Activated naive CD4-positive, alpha-beta T cell treated with anti-CD3 and anti-CD28 coated beads, Interleukin-2, amount 50 U/mL, for 72 hours (primary cell): ENCODE measurements at regions not wholly inside any gene's neighbourhood (a gene's known extent, or its start where the extent isn't known, plus 50 kb on each side); places are given as distances from the start of the nearest gene placed in this dataset.
"Not testable (repeated sequence)": the region's sequence is repeated elsewhere in the genome, so short reads cannot be mapped to it uniquely, and the experiment has no call there.

Experiments used
- ATAC-seq, 2 donors: fragments of 150-1000 bp; cut with Tn5 transposase; 2 replicates each; pipeline ENCODE4 v1.10.0; 2021; ENCODE audit warnings: mild to moderate bottlenecking in 2 of 2, moderate library complexity in 2 of 2
- DNase-seq, 2 donors: peaks; one replicate each; pipeline ENCODE4 v3.0.0; 2021 to 2022; ENCODE audit warnings: low spot score in 2 of 2
- H3K27ac Mint-ChIP-seq, 2 donors: one replicate each; pipeline ENCODE4 v1.8.0; 2022; ENCODE audit warnings: mild to moderate bottlenecking in 2 of 2, mixed read lengths in 2 of 2
- H3K36me3 Mint-ChIP-seq, 2 donors: one replicate each; pipeline ENCODE4 v1.8.0; 2022; ENCODE audit warnings: mixed read lengths in 2 of 2
- H3K9me3 Mint-ChIP-seq, 2 donors: one replicate each; pipeline ENCODE4 v1.8.0; 2022; ENCODE audit warnings: mixed read lengths in 2 of 2

DNA sequence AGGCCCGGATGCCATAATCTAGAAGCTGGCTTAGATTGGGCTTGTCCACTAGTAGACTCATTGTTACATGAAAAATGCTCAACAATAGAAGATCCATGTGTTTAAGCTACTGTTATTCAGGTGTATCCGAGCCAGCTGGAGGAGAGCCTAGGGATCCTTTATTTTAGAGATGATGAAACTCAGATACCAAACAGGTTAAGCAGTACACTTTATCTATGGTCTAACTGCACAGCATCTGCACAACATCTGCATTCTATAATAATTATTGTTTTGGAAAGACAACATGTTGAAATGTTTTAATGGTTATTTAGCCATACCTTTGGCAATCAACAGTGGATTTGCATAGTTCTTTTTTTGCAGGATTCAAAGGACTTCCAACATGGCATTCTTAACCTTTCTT, 134.1 kb downstream of the RFPL4B start:
- peaks cover 7 to 8% of the 10 kb centered on the region in 2 donors for H3K9me3 Mint-ChIP-seq
- no peak overlapping the region for H3K27ac Mint-ChIP-seq
- ATAC-seq, result no peak
- H3K36me3 Mint-ChIP-seq, result no peaks in the 10 kb centered on the region
- no peak for DNase-seq

DNA sequence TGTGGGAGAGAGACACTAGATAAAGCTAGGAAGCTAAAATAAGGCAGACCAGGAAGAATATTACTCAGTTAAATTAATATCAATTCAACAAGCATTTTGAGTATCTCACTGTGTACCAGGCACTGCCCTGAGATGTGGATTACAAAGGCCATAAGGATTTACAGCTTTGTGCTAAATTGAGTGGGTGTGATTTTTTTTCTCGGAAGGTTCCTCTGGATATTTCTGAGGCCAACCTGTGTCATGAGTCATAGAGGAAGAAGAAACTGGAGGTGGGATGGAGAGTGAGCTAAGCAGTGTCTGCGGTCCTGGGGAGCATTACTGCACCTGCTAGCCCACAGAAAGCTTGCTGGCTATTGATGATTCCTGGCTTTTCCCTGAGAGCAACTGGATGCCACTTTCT, 135.2 kb downstream of the RFPL4B start:
- Mint-ChIP-seq H3K9me3 (peaks cover 7 to 8% of the 10 kb centered on the region in 2 donors), H3K27ac (no peak overlapping the region), H3K36me3 (no peaks in the 10 kb centered on the region)
- ATAC-seq (no peak), DNase-seq (no peak)

DNA sequence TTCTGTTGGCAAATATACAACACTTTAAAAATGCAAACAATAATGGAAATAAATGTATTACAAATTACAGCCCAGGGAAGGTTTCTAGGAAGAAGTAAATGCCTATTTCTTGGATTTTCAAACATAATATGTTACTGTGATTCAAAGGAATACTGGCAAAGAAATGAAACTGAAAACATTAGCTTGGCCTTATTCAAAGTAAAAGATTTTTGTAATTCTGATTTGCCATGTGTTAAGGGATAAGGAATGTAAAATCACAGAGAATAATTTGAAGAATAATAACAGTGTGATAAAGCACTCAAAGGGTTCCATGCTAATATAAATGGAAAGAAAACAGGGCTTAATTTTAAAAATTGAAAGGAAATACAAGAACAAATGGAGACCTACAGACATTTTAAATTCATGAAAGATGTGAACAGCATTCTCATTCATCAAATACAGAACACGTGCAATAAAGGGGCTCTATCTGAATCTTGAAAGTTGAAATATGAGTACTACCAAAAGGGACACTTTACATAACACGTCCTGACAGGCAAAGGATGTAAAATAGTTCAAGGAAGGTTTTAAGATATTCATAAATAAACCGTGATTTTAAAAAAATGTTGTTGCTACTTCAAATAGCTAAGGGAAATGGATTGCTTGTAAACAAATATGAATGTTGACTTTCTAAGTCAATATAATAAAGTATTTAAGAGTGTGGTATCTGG, 138.1 kb downstream of the RFPL4B start:
- Mint-ChIP-seq H3K27ac (no peak overlapping the region), H3K9me3 (peaks cover 7 to 8% of the 10 kb centered on the region in 2 donors), H3K36me3 (no peaks in the 10 kb centered on the region)
- ATAC-seq (no peak), DNase-seq (no peak)

DNA sequence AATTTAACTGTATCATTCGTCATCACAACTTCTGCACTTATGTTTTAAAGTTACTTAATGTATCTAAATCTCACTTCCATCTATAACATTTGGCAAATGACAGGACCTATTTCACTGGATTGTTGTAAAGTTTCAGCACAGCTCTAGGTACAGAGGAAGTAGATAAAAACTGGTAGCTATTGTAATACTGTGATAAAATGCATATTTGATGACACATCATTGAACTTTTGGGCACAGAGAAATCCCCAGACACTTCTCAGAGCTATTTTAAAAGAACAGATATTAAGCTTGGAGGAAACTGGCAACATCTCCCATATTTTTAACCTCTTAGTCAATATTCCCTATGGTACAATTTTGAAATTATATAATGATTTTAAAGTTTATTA, 138.7 kb downstream of the RFPL4B start:
- Mint-ChIP-seq H3K36me3 (no peaks in the 10 kb centered on the region), H3K27ac (no peak overlapping the region), H3K9me3 (peaks cover 3 to 5% of the 10 kb centered on the region in 2 donors)
- ATAC-seq (no peak), DNase-seq (no peak)

DNA sequence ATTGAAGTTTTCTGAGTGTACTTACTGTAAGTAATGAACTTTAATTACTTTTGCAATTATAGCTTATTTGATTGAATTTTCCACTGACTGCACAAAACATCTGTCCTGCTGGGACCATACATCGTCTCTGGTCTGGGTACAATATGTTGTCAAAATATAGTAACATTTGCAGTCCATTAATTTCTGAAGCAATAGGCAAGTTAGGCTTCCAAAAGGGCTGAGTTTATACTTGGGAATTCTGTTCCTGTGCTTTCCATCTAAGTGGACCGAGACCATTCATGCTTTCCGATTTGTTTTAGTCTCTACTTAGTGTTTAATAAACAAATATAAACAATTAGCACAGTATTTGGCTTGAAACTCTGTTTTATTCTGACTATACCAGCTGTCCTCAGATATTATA, 139.3 kb downstream of the RFPL4B start:
- H3K27ac Mint-ChIP-seq, result no peak overlapping the region
- ATAC-seq (no peak), DNase-seq (no peak)
- H3K36me3 Mint-ChIP-seq, result no peaks in the 10 kb centered on the region
- peaks cover 3 to 5% of the 10 kb centered on the region in 2 donors for H3K9me3 Mint-ChIP-seq

DNA sequence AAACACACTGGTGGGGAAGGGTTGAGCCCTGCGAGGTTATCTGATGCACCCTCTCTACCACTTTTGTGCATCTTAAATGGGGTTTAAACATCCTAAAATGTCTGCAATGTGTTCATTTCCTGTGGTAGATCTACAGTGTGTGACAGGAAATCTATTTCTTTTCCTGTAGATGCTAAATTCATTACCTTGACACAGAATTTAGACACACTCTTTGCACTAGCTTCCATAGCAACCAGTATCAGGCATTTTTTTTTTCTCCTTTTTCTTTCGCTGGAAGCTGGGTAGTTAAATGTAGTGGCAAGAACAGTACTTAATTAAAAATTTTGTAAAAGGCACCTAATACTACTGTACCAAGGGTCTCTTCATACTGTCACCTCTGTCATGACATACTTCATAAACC, 141.1 kb downstream of the RFPL4B start:
- no peaks in the 10 kb centered on the region for H3K36me3 Mint-ChIP-seq
- no peak for ATAC-seq
- H3K9me3 Mint-ChIP-seq, result peaks cover 0 to 5% of the 10 kb centered on the region in 2 donors
- no peak overlapping the region for H3K27ac Mint-ChIP-seq
- no peak for DNase-seq

DNA sequence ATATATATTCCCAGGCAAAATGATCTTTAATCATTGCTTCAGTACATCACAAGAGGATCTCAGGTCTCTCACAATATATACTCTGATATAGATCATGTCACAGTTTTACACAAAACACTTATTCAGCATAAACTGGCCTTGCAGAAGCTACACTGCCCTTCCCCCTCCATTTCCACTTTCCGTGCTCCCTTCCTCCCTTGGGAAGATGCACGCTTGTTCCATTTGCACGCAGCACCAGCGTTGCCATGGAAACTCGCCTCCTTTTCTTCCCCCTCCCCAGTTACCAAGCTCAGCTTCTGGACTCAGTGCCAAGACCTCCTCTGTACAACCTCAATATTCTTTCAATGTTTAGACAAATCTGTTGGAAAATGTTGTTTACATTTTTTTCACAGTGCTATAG, 154.6 kb downstream of the RFPL4B start:
- H3K27ac Mint-ChIP-seq, result no peak overlapping the region
- H3K9me3 Mint-ChIP-seq, result no peaks in the 10 kb centered on the region
- no peak for ATAC-seq
- DNase-seq, result no peak
- no peaks in the 10 kb centered on the region for H3K36me3 Mint-ChIP-seq

DNA sequence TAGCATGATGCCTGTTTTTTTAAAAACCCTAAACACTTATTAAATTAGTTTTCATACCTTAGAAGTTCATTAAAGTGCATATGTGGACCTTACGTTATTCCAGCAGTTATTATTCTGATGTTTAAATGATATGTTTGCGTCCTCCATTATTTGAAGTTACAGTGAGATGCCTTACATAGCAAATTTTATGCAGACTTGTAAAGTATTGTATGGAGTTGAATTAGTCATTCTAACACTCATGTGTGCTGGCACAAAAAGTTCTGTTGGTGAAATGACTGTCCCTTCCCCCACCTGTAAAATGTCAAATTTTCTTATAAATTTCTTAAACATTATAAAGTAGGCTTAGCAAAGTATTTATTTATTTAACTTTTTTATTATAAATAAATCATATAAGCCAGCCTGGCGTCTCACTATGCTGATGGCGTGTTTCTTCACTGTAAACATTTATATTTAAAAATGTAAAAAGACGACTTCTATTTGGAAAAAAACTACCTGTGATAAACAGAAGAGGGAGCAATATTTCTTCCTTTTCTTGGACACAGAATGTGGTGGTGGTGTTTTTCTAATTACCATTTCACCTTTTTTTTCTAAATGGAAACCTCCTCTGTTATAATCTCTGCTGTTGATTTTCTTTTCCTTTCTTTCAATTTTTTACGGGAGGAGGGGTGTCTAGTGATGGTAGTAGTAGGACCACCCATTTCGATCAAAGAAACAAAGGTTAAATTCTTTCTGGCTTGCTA, 155.4 kb downstream of the RFPL4B start:
- H3K36me3 Mint-ChIP-seq, result no peaks in the 10 kb centered on the region
- DNase-seq (no peak), ATAC-seq (no peak)
- no peaks in the 10 kb centered on the region for H3K9me3 Mint-ChIP-seq
- H3K27ac Mint-ChIP-seq, result no peak overlapping the region

DNA sequence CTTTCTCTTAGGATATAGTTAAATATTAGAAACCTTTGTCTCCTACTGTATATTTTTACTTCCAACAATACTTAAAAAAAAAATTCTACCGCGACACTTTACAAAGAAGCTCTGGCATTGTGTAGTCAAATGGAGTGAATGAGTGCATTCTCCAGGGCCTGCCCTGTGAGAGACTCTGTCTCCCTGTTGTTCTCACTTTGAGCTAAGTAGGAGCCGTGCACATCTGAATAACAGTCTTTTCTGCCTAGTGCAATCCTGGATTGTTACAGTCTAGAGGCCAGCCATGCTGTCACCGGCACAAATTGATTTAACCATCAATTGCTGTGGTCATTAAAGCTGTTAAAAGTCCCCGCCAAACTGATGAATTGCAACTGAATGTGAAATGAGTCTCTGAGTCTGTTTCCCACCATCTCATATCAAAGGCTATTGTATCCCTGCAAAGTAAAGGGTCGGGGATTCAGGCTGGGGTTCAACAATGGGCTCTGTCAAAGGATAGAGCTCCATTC, 156.0 kb downstream of the RFPL4B start:
- no peak overlapping the region for H3K27ac Mint-ChIP-seq
- H3K9me3 Mint-ChIP-seq, result no peaks in the 10 kb centered on the region
- H3K36me3 Mint-ChIP-seq, result no peaks in the 10 kb centered on the region
- ATAC-seq, result no peak
- DNase-seq, result no peak

DNA sequence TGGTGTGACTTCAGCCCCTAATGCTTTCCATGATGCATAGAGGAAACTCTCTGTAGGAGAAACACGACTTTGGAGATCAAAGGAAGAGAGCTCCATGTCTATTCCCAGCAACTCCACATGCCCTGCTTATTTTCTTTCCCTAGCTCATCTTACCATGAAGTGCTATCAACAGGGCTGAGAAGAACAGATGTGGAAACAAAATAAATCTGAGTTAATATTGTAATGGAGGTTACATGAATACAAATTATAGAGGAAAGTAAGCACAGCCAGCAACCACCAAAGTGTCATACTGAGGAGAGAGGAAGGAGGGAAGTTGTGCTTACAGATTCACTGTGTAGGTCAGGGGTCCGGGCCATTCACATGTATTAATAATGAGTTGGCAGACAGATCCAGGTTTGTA, 157.5 kb downstream of the RFPL4B start:
- DNase-seq (no peak), ATAC-seq (no peak)
- Mint-ChIP-seq H3K27ac (no peak overlapping the region), H3K36me3 (no peaks in the 10 kb centered on the region), H3K9me3 (no peaks in the 10 kb centered on the region)

DNA sequence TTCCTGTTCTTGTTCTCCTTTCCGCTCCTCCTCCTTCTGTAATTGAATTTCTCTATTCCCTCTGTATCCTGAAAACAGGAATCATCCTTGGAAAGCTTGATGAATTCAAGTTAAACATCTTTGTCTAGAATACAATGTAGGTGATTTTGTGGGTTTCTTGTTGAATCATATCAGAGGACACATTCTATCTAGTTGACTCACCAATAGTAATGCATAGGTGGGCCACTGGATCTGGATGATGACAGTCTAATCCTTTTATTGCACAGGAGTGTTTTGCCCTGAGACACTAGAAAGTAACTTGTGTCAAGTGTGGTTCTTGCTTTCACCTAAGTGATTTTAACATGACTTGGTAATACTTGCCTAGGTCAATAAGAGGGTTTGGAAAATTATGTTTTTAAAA, 164.3 kb downstream of the RFPL4B start:
- no peak for DNase-seq
- ATAC-seq, result no peak
- H3K9me3 Mint-ChIP-seq, result peaks cover 0 to 9% of the 10 kb centered on the region in 2 donors
- H3K27ac Mint-ChIP-seq, result no peak overlapping the region
- no peaks in the 10 kb centered on the region for H3K36me3 Mint-ChIP-seq

DNA sequence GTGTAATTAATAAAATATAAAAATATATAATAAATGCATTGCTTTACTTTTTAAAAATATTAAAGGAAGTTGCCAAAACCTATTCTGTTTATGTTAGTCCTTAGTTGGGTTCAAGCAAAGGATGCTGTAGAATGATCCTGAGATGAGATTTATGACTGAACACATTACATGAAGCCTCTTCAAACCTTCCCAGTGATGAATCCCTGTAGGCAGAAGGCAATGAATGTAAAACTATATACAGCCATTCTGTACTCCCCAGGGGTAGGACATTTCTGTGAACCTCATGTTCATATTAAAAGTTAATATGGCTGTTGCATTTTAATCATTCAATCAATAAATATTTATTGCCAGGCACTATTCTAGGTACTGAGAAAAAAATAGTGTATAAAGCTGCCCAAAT, 166.0 kb downstream of the RFPL4B start:
- DNase-seq, result no peak
- Mint-ChIP-seq H3K27ac (no peak overlapping the region), H3K9me3 (peaks cover 0 to 9% of the 10 kb centered on the region in 2 donors), H3K36me3 (no peaks in the 10 kb centered on the region)
- no peak for ATAC-seq

DNA sequence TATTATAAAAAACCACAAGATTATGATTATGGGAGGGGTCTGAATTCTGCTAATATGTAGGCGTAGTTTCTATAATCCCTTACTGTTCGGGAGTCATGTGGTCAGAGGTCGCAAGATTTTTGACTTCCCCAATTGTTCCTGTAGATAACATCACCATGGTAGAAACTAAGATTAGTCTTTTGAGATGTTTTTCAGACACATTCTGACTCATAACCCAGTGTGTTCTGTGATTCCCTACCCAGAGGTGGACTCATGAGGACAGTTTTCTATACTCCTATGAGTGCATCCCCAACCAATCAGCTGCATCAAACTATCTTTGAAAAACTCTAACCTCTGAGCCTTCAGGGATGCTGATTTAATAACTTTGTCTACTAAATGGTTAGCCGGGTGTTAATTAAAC, 175.5 kb downstream of the RFPL4B start:
- Mint-ChIP-seq H3K9me3 (no peaks in the 10 kb centered on the region), H3K27ac (no peak overlapping the region), H3K36me3 (no peaks in the 10 kb centered on the region)
- DNase-seq (no peak), ATAC-seq (no peak)

DNA sequence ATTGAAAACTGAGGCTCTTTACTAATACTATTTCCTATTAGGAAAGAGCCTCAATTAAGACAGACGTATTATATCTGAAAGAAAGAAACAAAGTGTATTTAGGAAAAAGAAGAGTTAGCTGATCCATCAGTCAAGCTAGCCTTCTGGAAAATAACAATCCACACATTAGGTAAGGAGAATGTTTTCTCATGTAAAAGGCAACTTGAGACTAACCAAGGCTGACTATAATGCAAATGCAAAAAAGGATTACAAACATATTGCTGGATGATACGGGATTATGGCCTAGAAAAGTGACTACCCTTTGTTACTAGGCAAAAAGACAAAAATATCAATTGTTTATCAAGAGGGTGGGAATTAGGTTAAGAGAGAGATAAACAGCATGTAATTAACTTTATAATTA, 176.9 kb downstream of the RFPL4B start:
- H3K9me3 Mint-ChIP-seq, result no peaks in the 10 kb centered on the region
- DNase-seq, result no peak
- H3K27ac Mint-ChIP-seq, result no peak overlapping the region
- no peak for ATAC-seq
- no peaks in the 10 kb centered on the region for H3K36me3 Mint-ChIP-seq

DNA sequence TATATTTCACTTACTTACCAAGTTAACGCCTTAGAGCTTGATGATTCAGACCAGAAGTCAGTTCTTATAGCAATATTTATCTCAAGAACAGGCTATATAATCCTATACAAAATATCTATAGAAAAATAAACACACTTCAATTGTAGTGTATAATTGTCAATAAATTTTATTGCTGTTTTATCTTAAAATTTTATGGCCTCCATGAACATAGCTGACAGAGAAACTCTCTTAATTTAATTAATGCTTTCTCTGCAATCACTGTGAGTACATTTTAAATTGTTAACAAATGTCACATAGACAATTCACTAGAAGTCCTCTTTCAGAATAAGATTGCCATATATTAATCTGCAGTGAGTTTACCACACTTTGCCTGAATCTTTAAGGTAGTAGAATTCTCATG, 178.6 kb downstream of the RFPL4B start:
- ATAC-seq, result no peak
- Mint-ChIP-seq H3K27ac (no peak overlapping the region), H3K9me3 (no peaks in the 10 kb centered on the region)

DNA sequence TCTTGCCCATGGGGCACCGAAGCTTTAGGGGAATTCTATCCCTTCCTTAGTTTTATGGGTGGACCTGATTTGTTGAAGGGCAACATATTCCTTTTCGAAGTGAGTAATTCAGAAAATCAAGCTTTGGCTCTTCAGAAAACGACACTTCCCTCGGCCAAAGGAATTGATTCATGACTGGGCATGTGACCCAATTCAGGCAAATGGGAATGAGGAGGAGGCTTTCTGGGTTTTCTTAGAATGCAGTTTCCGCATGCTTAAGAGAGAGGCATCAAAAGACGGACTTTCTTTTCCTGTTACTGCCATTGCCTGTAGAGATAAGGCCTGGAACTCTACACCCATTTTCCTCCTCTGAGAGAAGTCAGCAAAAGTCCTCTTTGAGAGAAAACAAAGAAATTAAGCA, 179.5 kb downstream of the RFPL4B start:
- Mint-ChIP-seq H3K36me3 (no peaks in the 10 kb centered on the region), H3K9me3 (no peaks in the 10 kb centered on the region), H3K27ac (no peak overlapping the region)
- no peak for ATAC-seq
- no peak for DNase-seq

More for the DNA sequence above, 178.6 kb downstream of the RFPL4B start:
- DNase-seq, result no peak
- no peaks in the 10 kb centered on the region for H3K36me3 Mint-ChIP-seq

DNA sequence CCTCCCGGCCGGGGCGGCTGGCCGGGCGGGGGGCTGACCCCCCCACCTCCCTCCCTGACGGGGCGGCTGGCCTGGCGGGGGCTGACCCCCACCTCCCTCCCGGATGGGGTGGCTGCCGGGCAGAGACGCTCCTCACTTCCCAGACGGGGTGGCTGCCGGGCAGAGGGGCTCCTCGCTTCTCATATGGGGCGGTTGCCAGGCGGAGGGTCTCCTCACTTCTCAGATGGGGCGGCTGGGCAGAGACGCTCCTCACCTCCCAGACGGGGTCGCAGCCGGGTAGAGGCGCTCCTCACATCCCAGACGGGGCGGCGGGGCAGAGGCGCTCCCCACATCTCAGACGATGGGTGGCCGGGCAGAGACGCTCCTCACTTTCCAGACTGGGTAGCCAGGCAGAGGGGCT, 181.2 kb downstream of the RFPL4B start:
- H3K27ac Mint-ChIP-seq, H3K36me3 Mint-ChIP-seq, DNase-seq, H3K9me3 Mint-ChIP-seq, ATAC-seq: not testable (repeated sequence)

DNA sequence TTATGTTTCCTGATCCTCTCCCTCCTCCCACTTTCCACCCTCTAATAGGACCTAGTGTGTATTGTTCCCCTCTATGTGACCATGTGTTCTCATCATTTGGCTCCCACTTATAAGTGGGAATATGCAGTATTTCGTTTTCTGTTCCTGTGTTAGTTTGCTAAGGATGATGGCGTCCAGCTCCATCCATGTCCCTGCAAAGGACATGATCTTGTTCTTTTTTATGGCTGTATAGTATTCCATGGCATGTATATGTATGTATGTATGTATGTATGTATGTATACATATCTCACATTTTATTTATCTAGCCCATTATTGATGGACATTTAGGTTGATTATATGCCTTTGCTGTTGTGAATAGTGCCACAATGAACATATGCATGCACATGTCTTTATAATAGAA, 188.7 kb downstream of the RFPL4B start:
- H3K36me3 Mint-ChIP-seq, result peaks cover 0 to 4% of the 10 kb centered on the region in 2 donors
- H3K27ac Mint-ChIP-seq, result no peak overlapping the region
- DNase-seq (no peak), ATAC-seq (no peak)
- H3K9me3 Mint-ChIP-seq, result peaks cover 10 to 11% of the 10 kb centered on the region in 2 donors
